ENCODE measurements at regions not wholly inside any gene's neighbourhood (a gene's known extent, or its start where the extent isn't known, plus 50 kb on each side); places are given as distances from the start of the nearest gene placed in this dataset.
"Not testable (repeated sequence)": the region's sequence is repeated elsewhere in the genome, so short reads cannot be mapped to it uniquely, and the experiment has no call there.

DNA sequence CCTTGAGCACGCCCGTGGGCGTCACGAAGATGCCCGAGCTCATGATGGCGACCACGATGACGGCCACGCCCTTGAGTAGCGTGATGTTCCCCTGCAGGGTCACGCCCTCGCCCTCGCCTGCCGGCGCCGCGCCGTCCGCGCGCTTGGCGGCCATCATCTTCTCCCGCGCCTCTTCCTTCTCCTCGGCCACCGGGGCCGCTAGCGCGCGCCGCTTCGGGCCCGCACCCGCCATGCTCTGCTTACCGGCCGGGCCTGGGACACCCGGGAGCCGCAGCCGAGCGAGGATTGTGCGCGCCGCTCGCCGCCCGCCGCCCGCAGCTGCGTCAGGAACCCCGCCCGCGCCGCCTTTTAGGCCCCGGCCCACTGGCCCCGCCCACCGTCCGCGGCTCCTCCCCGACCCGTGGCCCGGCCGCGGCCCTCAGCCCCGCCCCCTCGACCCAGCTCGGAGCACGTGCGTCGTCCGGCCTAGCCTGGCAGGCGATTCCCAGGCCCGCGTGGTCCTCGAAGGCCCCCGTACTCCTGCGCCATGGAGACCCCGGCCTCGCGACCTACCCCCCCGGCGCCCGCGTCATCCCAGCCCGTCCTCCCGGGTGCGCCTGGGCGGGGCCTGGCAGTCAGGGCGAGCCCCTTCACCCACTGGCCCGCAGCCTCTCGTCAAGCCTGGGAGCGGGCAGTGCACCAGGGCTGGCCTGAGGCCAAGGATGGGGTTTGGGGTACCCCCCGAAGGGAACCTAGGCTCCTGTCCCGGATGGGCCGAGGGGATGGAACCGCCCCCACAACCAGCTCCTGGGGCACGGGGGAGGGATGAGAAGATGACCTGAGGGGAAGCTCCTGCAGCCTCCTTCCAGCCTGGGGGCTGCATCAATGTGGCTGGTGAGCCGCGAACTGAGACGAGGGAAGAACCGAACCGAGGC is 79.0 kb upstream of the METTL9 start (continued):
- TF ChIP-seq CBX1 (IDR thresholded peaks at IDR 0.05; ENCODE audit: low read depth) (peak; percentile 64; the same call in 1 of the 2 replicates), GTF2E2 (tag; IDR thresholded peaks at IDR 0.05) (0 out of 2 replicates have a peak, but pooled peaks have one; percentile 37), MYNN (IDR thresholded peaks at IDR 0.05) (peak; percentile 18; the same call in 1 of the 2 replicates), ZNF589 (CRISPR knock-in tag; IDR thresholded peaks at IDR 0.05; ENCODE audit: low read depth) (peak; percentile 95), ZFX (CRISPR knock-in tag; IDR thresholded peaks at IDR 0.05) (peak; percentile 92), ZNF239 (CRISPR knock-in tag; IDR thresholded peaks at IDR 0.05) (peak; percentile 57), NONO (IDR thresholded peaks at IDR 0.05; ENCODE audit: low read depth in 2 of 2, low read length in 1 of 2) (peak; percentile 68 to 97; a peak in 3 of 4 replicates), MTA3 (IDR thresholded peaks at IDR 0.05; ENCODE audit: borderline replicate concordance) (peak; percentile 71; the same call in 1 of the 2 replicates)
- TF ChIP-seq, protein P1, sequence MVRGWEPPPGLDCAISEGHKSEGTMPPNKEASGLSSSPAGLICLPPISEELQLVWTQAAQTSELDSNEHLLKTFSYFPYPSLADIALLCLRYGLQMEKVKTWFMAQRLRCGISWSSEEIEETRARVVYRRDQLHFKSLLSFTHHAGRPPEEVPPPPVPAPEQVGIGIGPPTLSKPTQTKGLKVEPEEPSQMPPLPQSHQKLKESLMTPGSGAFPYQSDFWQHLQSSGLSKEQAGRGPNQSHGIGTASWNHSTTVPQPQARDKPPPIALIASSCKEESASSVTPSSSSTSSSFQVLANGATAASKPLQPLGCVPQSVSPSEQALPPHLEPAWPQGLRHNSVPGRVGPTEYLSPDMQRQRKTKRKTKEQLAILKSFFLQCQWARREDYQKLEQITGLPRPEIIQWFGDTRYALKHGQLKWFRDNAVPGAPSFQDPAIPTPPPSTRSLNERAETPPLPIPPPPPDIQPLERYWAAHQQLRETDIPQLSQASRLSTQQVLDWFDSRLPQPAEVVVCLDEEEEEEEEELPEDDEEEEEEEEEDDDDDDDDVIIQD (CRISPR knock-in tag; IDR thresholded peaks at IDR 0.05) = 0 out of 2 replicates have a peak, but pooled peaks have one; percentile 45
- not testable (repeated sequence) for TF ChIP-seq MYNN (CRISPR knock-in tag; IDR thresholded peaks at IDR 0.05)
- TF ChIP-seq, protein P2, sequence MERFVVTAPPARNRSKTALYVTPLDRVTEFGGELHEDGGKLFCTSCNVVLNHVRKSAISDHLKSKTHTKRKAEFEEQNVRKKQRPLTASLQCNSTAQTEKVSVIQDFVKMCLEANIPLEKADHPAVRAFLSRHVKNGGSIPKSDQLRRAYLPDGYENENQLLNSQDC (CRISPR knock-in tag; IDR thresholded peaks at IDR 0.05) = peak; percentile 30; the same call in 1 of the 2 replicates
- TF ChIP-seq, protein P3, sequence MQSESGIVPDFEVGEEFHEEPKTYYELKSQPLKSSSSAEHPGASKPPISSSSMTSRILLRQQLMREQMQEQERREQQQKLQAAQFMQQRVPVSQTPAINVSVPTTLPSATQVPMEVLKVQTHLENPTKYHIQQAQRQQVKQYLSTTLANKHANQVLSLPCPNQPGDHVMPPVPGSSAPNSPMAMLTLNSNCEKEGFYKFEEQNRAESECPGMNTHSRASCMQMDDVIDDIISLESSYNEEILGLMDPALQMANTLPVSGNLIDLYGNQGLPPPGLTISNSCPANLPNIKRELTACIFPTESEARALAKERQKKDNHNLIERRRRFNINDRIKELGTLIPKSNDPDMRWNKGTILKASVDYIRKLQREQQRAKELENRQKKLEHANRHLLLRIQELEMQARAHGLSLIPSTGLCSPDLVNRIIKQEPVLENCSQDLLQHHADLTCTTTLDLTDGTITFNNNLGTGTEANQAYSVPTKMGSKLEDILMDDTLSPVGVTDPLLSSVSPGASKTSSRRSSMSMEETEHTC (IDR thresholded peaks at IDR 0.05) = peak; percentile 68; the same call in 1 of the 2 replicates
- TF ChIP-seq, protein P4, sequence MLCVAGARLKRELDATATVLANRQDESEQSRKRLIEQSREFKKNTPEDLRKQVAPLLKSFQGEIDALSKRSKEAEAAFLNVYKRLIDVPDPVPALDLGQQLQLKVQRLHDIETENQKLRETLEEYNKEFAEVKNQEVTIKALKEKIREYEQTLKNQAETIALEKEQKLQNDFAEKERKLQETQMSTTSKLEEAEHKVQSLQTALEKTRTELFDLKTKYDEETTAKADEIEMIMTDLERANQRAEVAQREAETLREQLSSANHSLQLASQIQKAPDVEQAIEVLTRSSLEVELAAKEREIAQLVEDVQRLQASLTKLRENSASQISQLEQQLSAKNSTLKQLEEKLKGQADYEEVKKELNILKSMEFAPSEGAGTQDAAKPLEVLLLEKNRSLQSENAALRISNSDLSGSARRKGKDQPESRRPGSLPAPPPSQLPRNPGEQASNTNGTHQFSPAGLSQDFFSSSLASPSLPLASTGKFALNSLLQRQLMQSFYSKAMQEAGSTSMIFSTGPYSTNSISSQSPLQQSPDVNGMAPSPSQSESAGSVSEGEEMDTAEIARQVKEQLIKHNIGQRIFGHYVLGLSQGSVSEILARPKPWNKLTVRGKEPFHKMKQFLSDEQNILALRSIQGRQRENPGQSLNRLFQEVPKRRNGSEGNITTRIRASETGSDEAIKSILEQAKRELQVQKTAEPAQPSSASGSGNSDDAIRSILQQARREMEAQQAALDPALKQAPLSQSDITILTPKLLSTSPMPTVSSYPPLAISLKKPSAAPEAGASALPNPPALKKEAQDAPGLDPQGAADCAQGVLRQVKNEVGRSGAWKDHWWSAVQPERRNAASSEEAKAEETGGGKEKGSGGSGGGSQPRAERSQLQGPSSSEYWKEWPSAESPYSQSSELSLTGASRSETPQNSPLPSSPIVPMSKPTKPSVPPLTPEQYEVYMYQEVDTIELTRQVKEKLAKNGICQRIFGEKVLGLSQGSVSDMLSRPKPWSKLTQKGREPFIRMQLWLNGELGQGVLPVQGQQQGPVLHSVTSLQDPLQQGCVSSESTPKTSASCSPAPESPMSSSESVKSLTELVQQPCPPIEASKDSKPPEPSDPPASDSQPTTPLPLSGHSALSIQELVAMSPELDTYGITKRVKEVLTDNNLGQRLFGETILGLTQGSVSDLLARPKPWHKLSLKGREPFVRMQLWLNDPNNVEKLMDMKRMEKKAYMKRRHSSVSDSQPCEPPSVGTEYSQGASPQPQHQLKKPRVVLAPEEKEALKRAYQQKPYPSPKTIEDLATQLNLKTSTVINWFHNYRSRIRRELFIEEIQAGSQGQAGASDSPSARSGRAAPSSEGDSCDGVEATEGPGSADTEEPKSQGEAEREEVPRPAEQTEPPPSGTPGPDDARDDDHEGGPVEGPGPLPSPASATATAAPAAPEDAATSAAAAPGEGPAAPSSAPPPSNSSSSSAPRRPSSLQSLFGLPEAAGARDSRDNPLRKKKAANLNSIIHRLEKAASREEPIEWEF (CRISPR knock-in tag; IDR thresholded peaks at IDR 0.05) = peak; percentile 79; the same call in 1 of the 2 replicates
